ENCODE measurements at regions not wholly inside any gene's neighbourhood (a gene's known extent, or its start where the extent isn't known, plus 50 kb on each side); places are given as distances from the start of the nearest gene placed in this dataset.

DNA sequence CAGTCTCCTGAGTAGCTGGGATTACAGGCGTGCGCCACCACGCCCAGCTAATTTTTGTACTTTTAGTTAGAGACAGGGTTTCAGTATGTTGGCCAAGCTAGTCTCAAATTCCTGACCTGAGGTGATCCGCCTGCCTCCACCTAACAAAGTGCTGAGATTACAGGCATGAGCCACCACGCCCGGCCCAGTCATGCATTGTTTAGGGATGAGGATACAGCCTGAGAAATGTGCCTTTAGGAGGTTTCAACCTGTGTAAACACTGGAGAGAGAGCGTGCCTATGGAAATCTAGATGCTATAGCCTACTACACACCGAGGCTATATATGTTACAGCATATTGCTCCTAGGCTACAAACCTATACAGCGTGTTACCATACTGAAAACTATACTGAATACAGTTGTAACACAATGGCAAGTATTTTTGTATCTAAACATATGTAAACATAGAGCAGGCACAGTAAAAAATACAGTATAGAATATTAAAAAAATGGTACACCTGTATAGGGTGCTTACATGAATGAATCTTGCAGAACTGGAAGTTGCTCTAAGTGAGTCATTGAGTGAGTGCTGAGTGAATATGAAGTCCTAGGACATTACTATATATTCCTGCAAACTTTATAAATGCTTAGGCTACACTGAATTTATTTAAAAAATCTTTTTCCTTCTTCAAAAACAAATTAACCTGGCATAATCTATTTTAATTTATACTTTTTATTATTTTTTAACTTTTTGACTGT is 588.2 kb upstream of the ADGRL3 start:
- POLR2A ChIA-PET, result no interaction called here
- no peak overlapping the region for H3K4me2 ChIP-seq (ENCODE audit: low read depth, low read length)
- no peaks in the 10 kb centered on the region for H4K20me1 ChIP-seq (ENCODE audit: insufficient read depth, low read length)

DNA sequence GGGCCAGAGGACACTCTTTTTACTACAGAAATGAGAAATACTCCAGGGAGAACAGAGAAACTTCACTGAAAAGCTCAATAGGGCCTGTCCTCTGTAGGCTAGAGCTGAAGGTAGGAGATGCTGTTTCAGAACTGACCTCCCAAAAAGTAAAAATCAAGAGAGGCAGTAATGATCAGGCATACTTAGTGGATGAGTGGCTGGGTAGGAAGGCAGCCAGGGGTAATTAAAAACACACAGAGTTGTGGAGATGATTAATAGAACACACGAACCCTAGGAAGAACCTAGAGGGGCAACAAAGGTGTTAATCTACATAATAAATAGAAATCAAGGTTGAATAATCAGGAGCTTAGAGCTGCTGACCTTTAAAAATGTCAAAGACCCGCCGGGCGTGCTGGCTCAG is 582.4 kb upstream of the ADGRL3 start:
- FAIRE-seq (no peak), ATAC-seq (no peak), DNase-seq (ENCODE audit: low spot score) (no peak)
- intact Hi-C loops (cut with micrococcal nuclease; ENCODE audit: unreplicated experiment) (no loop called here), in situ Hi-C loops (cut with HindIII; ENCODE audit: extremely low pct_ligation_motif_present, low pct_unique_long_range_greater_than_20kb) (no loop called here)
- no peak overlapping the region for H2AFZ ChIP-seq (ENCODE audit: low read length)
- no peak overlapping the region for H3K4me3 ChIP-seq (replicated peaks in 1 of 3; ENCODE audit: insufficient read depth in 1 of 3, low read depth in 2 of 3, low read length in 3 of 3)
- no peak overlapping the region for H3K4me2 ChIP-seq (ENCODE audit: low read depth, low read length)
- no TSS peak for BruUV-seq (replicated peaks)
- H3K27ac ChIP-seq (ENCODE audit: extremely low read length, insufficient read depth, low read length), result no peak overlapping the region
- no peak overlapping the region for H3K9ac ChIP-seq (ENCODE audit: insufficient read depth, low read depth, low read length)
- no peaks in the 10 kb centered on the region for H3K36me3 ChIP-seq (replicated peaks in 1 of 2; ENCODE audit: control insufficient read depth in 1 of 2, insufficient read depth in 2 of 2, low read length in 2 of 2)
- no peaks in the 10 kb centered on the region for H3K27me3 ChIP-seq (ENCODE audit: control insufficient read depth in 1 of 2, insufficient read depth in 2 of 2, low read length in 2 of 2)
- ChIA-PET POLR2A (no interaction called here), CTCF (ENCODE audit: low intra/inter-chr PET ratio, low total read pairs) (no interaction called here)
- no peaks in the 10 kb centered on the region for H3K4me1 ChIP-seq (ENCODE audit: insufficient read depth, low read length)
- H4K20me1 ChIP-seq (ENCODE audit: insufficient read depth, low read length), result no peaks in the 10 kb centered on the region
- WGBS (ENCODE audit: low lambda C conversion rate), result 5% methylated on average over 4 of the region's 4 CpGs
- peaks cover 5% of the 10 kb centered on the region; the same call in 1 of the 2 replicates for H3K9me3 ChIP-seq (ENCODE audit: low read length)
- H3K79me2 ChIP-seq (ENCODE audit: insufficient read depth, low read length), result no peaks in the 10 kb centered on the region
- TF ChIP-seq MAFK (conservative IDR thresholded peaks at IDR 0.05 in 1 of 2, IDR thresholded peaks at IDR 0.05 in 1 of 2; ENCODE audit: low read length in 2 of 2) (0 out of 4 replicates have a peak, but pooled peaks of 1 of the 2 experiments have one; percentile 6), ELF4 (CRISPR knock-in tag; IDR thresholded peaks at IDR 0.05; ENCODE audit: borderline replicate concordance) (no peak), JDP2 (CRISPR knock-in tag; IDR thresholded peaks at IDR 0.05; ENCODE audit: borderline replicate concordance) (no peak), GABPB1 (CRISPR knock-in tag; IDR thresholded peaks at IDR 0.05) (no peak)

More for the DNA sequence above, 588.2 kb upstream of the ADGRL3 start:
- Histone ChIP-seq H3K27ac (ENCODE audit: extremely low read length, insufficient read depth, low read length) (no peak overlapping the region), H3K9me3 (ENCODE audit: low read length) (peaks cover 5% of the 10 kb centered on the region; the same call in 1 of the 2 replicates), H3K4me1 (ENCODE audit: insufficient read depth, low read length) (no peaks in the 10 kb centered on the region), H3K27me3 (ENCODE audit: control insufficient read depth in 1 of 2, insufficient read depth in 2 of 2, low read length in 2 of 2) (no peaks in the 10 kb centered on the region), H3K36me3 (replicated peaks in 1 of 2; ENCODE audit: control insufficient read depth in 1 of 2, insufficient read depth in 2 of 2, low read length in 2 of 2) (no peaks in the 10 kb centered on the region), H3K79me2 (ENCODE audit: insufficient read depth, low read length) (no peaks in the 10 kb centered on the region), H2AFZ (ENCODE audit: low read length) (no peak overlapping the region), H3K9ac (ENCODE audit: insufficient read depth, low read depth, low read length) (no peak overlapping the region), H3K4me3 (replicated peaks in 1 of 3; ENCODE audit: insufficient read depth in 1 of 3, low read depth in 2 of 3, low read length in 3 of 3) (no peak overlapping the region)
- in situ Hi-C loops (cut with HindIII; ENCODE audit: extremely low pct_ligation_motif_present, low pct_unique_long_range_greater_than_20kb), result no loop called here
- FAIRE-seq (no peak), ATAC-seq (no peak), DNase-seq (ENCODE audit: low spot score) (no peak)
- WGBS (ENCODE audit: low lambda C conversion rate), result 32% methylated on average over 9 of the region's 9 CpGs
- intact Hi-C loops (cut with micrococcal nuclease; ENCODE audit: unreplicated experiment), result no loop called here
- no TSS peak for BruUV-seq (replicated peaks)
- CTCF ChIA-PET (ENCODE audit: low intra/inter-chr PET ratio, low total read pairs), result no interaction called here
- TF ChIP-seq SKI (IDR thresholded peaks at IDR 0.05; ENCODE audit: partially characterized antibody) (no peak), NRL (CRISPR knock-in tag; IDR thresholded peaks at IDR 0.05; ENCODE audit: borderline replicate concordance) (no peak), NFYC (CRISPR knock-in tag; IDR thresholded peaks at IDR 0.05) (no peak), YEATS2 (CRISPR knock-in tag; IDR thresholded peaks at IDR 0.05; ENCODE audit: borderline replicate concordance) (no peak), ZZZ3 (CRISPR knock-in tag; IDR thresholded peaks at IDR 0.05; ENCODE audit: borderline replicate concordance) (no peak), NFRKB (IDR thresholded peaks at IDR 0.05) (no peak), SP140L (CRISPR knock-in tag; IDR thresholded peaks at IDR 0.05; ENCODE audit: borderline replicate concordance) (no peak), AGO1 (IDR thresholded peaks at IDR 0.05; ENCODE audit: low read depth, low read length, poor library complexity, severe bottlenecking) (no peak), ZNF768 (CRISPR knock-in tag; IDR thresholded peaks at IDR 0.05) (no peak), FOXK1 (CRISPR knock-in tag; IDR thresholded peaks at IDR 0.05; ENCODE audit: borderline replicate concordance, low read depth) (no peak), DPF2 (CRISPR knock-in tag; IDR thresholded peaks at IDR 0.05; ENCODE audit: borderline replicate concordance, low read depth) (no peak), ZKSCAN5 (CRISPR knock-in tag; IDR thresholded peaks at IDR 0.05) (no peak), ZFP36L2 (CRISPR knock-in tag; IDR thresholded peaks at IDR 0.05) (no peak), YEATS4 (CRISPR knock-in tag; IDR thresholded peaks at IDR 0.05; ENCODE audit: borderline replicate concordance) (no peak), JUNB (CRISPR knock-in tag; IDR thresholded peaks at IDR 0.05; ENCODE audit: borderline replicate concordance) (no peak)
